GM12865 (cell line): ENCODE measurements at regions not wholly inside any gene's neighbourhood (a gene's known extent, or its start where the extent isn't known, plus 50 kb on each side); places are given as distances from the start of the nearest gene placed in this dataset.

ENCODE experiments used
- DNase-seq: peaks from one replicate; pipeline ENCODE4 v3.0.0; 2010; ENCODE audit warnings: low read depth
- H3K4me3 ChIP-seq: 2 replicates; pipeline ENCODE4 v1.5.1; 2011; ENCODE audit warnings: mild to moderate bottlenecking, low read depth, low read length, control low read depth
- CTCF ChIP-seq: IDR thresholded peaks from 2 replicates; pipeline ENCODE4 v1.5.1; 2011; ENCODE audit warnings: low read length, control low read depth, low read depth, inconsistent platforms; ENCODE audit not compliant: insufficient read depth; ENCODE audit errors: missing control alignments

GRCh38 chr15:94033014-94033682 lies 198.2 kb upstream of the MCTP2 start:
- TF ChIP-seq CTCF = no peak
- H3K4me3 ChIP-seq = no peak overlapping the region

GRCh38 chr15:94032571-94032970 lies 198.8 kb upstream of the MCTP2 start:
- no peak for TF ChIP-seq CTCF
- DNase-seq = no peak
- no peak overlapping the region for H3K4me3 ChIP-seq

More at GRCh38 chr15:94033014-94033682, 198.2 kb upstream of the MCTP2 start:
- DNase-seq = no peak

- TF ChIP-seq CTCF = no peak
- H3K4me3 ChIP-seq = no peak overlapping the region
- no peak for DNase-seq
These were observed 200.3 kb upstream of the MCTP2 start for GRCh38 chr15:94031072-94031471.

- no peak for TF ChIP-seq CTCF
- DNase-seq = no peak
- no peak overlapping the region for H3K4me3 ChIP-seq
These were observed 201.9 kb upstream of the MCTP2 start for GRCh38 chr15:94029495-94029894.

GRCh38 chr15:94028809-94029208 lies 202.6 kb upstream of the MCTP2 start:
- no peak overlapping the region for H3K4me3 ChIP-seq
- TF ChIP-seq CTCF = no peak
- no peak for DNase-seq

GRCh38 chr15:94028121-94028520 lies 203.2 kb upstream of the MCTP2 start:
- TF ChIP-seq CTCF = no peak
- no peak overlapping the region for H3K4me3 ChIP-seq
- DNase-seq = no peak

- DNase-seq = no peak
- no peak overlapping the region for H3K4me3 ChIP-seq
- no peak for TF ChIP-seq CTCF
These were observed 203.8 kb upstream of the MCTP2 start for GRCh38 chr15:94027581-94027980.
